ENCODE measurements at regions not wholly inside any gene's neighbourhood (a gene's known extent, or its start where the extent isn't known, plus 50 kb on each side); places are given as distances from the start of the nearest gene placed in this dataset.

DNA sequence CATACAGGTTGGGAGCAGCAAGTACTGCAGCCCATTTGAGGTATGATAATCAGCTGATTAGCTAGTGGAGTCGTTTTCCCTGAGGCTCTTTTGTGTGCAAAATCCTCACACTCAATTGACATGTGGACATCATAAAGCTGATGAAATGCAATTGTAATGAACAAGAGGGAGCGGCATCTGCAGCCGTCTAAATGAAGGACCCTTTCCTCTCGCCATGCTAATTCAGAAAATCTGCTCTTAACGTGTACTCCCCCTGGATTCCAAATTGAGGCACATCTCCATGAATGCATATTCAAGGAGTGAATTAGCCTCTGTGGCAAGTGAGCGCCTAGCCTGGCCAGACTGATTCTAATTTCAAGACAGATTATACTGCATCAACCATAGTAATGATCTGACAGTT, 260.9 kb upstream of the ATP5MC3 start:
- Histone ChIP-seq H3K27me3 (ENCODE audit: control insufficient read depth in 4 of 4, insufficient read depth in 4 of 4, low read length in 3 of 4) (peaks cover 0 to 7% (median 1%) of the 10 kb centered on the region in 4 donors), H3K4me1 (ENCODE audit: control insufficient read depth in 4 of 4, insufficient read depth in 4 of 4, low read length in 3 of 4) (no peaks in the 10 kb centered on the region), H3K27ac (ENCODE audit: low read depth in 1 of 2, low read length in 2 of 2) (no peak overlapping the region), H3K9me3 (ENCODE audit: control insufficient read depth in 4 of 4, low read length in 3 of 4) (no peaks in the 10 kb centered on the region), H3K9ac (ENCODE audit: low read depth in 1 of 2, low read length in 2 of 2) (no peak overlapping the region), H3K4me3 (ENCODE audit: low read depth in 1 of 3, low read length in 3 of 3) (no peak overlapping the region), H3K36me3 (ENCODE audit: control insufficient read depth in 4 of 4, insufficient read depth in 3 of 4, low read depth in 1 of 4, low read length in 3 of 4) (no peaks in the 10 kb centered on the region)
- TF ChIP-seq RAD21 (IDR thresholded peaks at IDR 0.05): no peak
- TF ChIP-seq, protein P1, sequence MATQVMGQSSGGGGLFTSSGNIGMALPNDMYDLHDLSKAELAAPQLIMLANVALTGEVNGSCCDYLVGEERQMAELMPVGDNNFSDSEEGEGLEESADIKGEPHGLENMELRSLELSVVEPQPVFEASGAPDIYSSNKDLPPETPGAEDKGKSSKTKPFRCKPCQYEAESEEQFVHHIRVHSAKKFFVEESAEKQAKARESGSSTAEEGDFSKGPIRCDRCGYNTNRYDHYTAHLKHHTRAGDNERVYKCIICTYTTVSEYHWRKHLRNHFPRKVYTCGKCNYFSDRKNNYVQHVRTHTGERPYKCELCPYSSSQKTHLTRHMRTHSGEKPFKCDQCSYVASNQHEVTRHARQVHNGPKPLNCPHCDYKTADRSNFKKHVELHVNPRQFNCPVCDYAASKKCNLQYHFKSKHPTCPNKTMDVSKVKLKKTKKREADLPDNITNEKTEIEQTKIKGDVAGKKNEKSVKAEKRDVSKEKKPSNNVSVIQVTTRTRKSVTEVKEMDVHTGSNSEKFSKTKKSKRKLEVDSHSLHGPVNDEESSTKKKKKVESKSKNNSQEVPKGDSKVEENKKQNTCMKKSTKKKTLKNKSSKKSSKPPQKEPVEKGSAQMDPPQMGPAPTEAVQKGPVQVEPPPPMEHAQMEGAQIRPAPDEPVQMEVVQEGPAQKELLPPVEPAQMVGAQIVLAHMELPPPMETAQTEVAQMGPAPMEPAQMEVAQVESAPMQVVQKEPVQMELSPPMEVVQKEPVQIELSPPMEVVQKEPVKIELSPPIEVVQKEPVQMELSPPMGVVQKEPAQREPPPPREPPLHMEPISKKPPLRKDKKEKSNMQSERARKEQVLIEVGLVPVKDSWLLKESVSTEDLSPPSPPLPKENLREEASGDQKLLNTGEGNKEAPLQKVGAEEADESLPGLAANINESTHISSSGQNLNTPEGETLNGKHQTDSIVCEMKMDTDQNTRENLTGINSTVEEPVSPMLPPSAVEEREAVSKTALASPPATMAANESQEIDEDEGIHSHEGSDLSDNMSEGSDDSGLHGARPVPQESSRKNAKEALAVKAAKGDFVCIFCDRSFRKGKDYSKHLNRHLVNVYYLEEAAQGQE (IDR thresholded peaks at IDR 0.05): no peak
- TF ChIP-seq, protein P2, sequence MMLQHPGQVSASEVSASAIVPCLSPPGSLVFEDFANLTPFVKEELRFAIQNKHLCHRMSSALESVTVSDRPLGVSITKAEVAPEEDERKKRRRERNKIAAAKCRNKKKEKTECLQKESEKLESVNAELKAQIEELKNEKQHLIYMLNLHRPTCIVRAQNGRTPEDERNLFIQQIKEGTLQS (IDR thresholded peaks at IDR 0.05): no peak
- TF ChIP-seq FOXA2 (IDR thresholded peaks at IDR 0.05): no peak
- no peak for TF ChIP-seq EGR1 (IDR thresholded peaks at IDR 0.05; ENCODE audit: low read depth in 2 of 2)
- TF ChIP-seq, protein P3, sequence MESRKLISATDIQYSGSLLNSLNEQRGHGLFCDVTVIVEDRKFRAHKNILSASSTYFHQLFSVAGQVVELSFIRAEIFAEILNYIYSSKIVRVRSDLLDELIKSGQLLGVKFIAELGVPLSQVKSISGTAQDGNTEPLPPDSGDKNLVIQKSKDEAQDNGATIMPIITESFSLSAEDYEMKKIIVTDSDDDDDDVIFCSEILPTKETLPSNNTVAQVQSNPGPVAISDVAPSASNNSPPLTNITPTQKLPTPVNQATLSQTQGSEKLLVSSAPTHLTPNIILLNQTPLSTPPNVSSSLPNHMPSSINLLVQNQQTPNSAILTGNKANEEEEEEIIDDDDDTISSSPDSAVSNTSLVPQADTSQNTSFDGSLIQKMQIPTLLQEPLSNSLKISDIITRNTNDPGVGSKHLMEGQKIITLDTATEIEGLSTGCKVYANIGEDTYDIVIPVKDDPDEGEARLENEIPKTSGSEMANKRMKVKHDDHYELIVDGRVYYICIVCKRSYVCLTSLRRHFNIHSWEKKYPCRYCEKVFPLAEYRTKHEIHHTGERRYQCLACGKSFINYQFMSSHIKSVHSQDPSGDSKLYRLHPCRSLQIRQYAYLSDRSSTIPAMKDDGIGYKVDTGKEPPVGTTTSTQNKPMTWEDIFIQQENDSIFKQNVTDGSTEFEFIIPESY (IDR thresholded peaks at IDR 0.05): no peak
- no peak for TF ChIP-seq GABPA (IDR thresholded peaks at IDR 0.05 in 1 of 2, conservative IDR thresholded peaks at IDR 0.05 in 1 of 2)
- TF ChIP-seq JUND (IDR thresholded peaks at IDR 0.05): no peak
- WGBS: 75% methylated on average over 6 of the region's 6 CpGs
- no peak for DNase-seq (ENCODE audit: low spot score)

DNA sequence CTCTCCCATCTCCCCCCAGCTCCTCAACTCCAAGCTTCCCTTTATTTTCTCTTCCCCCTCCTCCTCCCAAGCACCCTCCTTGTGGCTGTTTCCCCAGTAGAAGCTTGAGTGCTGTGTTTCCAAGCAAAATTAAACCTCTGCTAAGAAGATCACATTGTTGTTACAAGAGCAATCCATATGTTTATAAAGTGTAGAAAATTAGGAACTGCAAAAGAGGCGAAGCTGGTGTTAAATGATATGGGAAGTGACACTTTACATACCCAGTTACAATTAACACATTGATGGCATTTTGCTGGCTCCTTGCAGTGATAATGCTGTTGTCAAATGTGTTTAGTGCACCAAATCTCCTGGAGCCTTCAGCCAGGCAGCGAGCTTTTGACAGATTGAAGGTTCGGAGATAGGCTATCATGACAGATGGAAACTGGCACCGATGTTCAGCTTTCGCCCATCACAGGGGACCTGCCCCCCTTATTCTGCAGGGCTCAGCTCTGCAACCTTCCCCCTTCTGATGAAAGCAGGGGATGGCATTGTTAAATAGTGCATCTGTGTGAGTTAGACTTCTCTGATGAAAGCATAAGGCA, 259.8 kb upstream of the ATP5MC3 start:
- no peak overlapping the region for H3K4me3 ChIP-seq (ENCODE audit: low read depth in 1 of 3, low read length in 3 of 3)
- H3K9ac ChIP-seq (ENCODE audit: low read depth in 1 of 2, low read length in 2 of 2): no peak overlapping the region
- H3K27me3 ChIP-seq (ENCODE audit: control insufficient read depth in 4 of 4, insufficient read depth in 4 of 4, low read length in 3 of 4): peaks cover 0 to 7% (median 1%) of the 10 kb centered on the region in 4 donors
- H3K27ac ChIP-seq (ENCODE audit: low read depth in 1 of 2, low read length in 2 of 2): no peak overlapping the region
- DNase-seq (ENCODE audit: low spot score): no peak
- WGBS: 28% methylated on average over 5 of the region's 5 CpGs
- no peaks in the 10 kb centered on the region for H3K9me3 ChIP-seq (ENCODE audit: control insufficient read depth in 4 of 4, low read length in 3 of 4)
- no peaks in the 10 kb centered on the region for H3K36me3 ChIP-seq (ENCODE audit: control insufficient read depth in 4 of 4, insufficient read depth in 3 of 4, low read depth in 1 of 4, low read length in 3 of 4)
- H3K4me1 ChIP-seq (ENCODE audit: control insufficient read depth in 4 of 4, insufficient read depth in 4 of 4, low read length in 3 of 4): no peaks in the 10 kb centered on the region
- TF ChIP-seq, protein P1 (IDR thresholded peaks at IDR 0.05): no peak
- no peak for TF ChIP-seq NR2F2 (IDR thresholded peaks at IDR 0.05)
- no peak for TF ChIP-seq FOXA1 (IDR thresholded peaks at IDR 0.05)
- TF ChIP-seq, protein P4, sequence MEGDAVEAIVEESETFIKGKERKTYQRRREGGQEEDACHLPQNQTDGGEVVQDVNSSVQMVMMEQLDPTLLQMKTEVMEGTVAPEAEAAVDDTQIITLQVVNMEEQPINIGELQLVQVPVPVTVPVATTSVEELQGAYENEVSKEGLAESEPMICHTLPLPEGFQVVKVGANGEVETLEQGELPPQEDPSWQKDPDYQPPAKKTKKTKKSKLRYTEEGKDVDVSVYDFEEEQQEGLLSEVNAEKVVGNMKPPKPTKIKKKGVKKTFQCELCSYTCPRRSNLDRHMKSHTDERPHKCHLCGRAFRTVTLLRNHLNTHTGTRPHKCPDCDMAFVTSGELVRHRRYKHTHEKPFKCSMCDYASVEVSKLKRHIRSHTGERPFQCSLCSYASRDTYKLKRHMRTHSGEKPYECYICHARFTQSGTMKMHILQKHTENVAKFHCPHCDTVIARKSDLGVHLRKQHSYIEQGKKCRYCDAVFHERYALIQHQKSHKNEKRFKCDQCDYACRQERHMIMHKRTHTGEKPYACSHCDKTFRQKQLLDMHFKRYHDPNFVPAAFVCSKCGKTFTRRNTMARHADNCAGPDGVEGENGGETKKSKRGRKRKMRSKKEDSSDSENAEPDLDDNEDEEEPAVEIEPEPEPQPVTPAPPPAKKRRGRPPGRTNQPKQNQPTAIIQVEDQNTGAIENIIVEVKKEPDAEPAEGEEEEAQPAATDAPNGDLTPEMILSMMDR (IDR thresholded peaks at IDR 0.05; ENCODE audit: low read depth, low read length, missing input control): no peak
- TF ChIP-seq RAD21 (IDR thresholded peaks at IDR 0.05): no peak
- TF ChIP-seq, protein P5, sequence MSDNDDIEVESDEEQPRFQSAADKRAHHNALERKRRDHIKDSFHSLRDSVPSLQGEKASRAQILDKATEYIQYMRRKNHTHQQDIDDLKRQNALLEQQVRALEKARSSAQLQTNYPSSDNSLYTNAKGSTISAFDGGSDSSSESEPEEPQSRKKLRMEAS (IDR thresholded peaks at IDR 0.05): no peak
- TF ChIP-seq, protein P3 (IDR thresholded peaks at IDR 0.05): no peak
- TF ChIP-seq GABPA (IDR thresholded peaks at IDR 0.05 in 1 of 2, conservative IDR thresholded peaks at IDR 0.05 in 1 of 2): no peak
- no peak for TF ChIP-seq EGR1 (IDR thresholded peaks at IDR 0.05; ENCODE audit: low read depth in 2 of 2)
- TF ChIP-seq HNF4G (IDR thresholded peaks at IDR 0.05): no peak
- TF ChIP-seq, protein P2 (IDR thresholded peaks at IDR 0.05): no peak
- no peak for TF ChIP-seq SP1 (IDR thresholded peaks at IDR 0.05)
- TF ChIP-seq YY1 (IDR thresholded peaks at IDR 0.05): no peak
- no peak for TF ChIP-seq FOXA2 (IDR thresholded peaks at IDR 0.05)
- TF ChIP-seq JUND (IDR thresholded peaks at IDR 0.05): no peak
- TF ChIP-seq TAF1 (conservative IDR thresholded peaks at IDR 0.05): no peak
- no peak for TF ChIP-seq HNF4A (conservative IDR thresholded peaks at IDR 0.05)
